ENCODE measurements at regions not wholly inside any gene's neighbourhood (a gene's known extent, or its start where the extent isn't known, plus 50 kb on each side); places are given as distances from the start of the nearest gene placed in this dataset.

DNA sequence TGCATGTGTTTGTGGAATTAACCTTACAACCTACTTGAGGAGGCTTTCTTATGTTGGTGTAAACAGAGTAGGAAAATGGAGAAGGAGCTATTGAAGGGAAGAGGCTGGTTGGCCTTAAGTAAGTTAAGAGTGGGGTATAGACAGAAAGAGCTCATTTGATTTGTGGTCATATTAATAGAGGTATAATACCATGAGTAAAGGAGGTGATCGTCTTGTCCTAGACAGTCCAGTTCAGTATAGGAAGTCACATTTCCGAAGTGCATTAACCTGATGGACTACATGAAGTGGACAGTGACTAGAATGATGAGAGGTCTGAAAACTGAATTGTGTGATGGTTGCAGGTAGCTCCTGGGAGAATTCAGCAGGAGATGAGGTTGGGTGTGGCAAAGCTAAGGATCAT, 215.4 kb upstream of the ZC3H12A start:
- no peaks in the 10 kb centered on the region for H3K4me1 ChIP-seq (ENCODE audit: low read depth, poor library complexity, severe bottlenecking)
- H3K9ac ChIP-seq = no peak overlapping the region
- TF ChIP-seq, protein P1, sequence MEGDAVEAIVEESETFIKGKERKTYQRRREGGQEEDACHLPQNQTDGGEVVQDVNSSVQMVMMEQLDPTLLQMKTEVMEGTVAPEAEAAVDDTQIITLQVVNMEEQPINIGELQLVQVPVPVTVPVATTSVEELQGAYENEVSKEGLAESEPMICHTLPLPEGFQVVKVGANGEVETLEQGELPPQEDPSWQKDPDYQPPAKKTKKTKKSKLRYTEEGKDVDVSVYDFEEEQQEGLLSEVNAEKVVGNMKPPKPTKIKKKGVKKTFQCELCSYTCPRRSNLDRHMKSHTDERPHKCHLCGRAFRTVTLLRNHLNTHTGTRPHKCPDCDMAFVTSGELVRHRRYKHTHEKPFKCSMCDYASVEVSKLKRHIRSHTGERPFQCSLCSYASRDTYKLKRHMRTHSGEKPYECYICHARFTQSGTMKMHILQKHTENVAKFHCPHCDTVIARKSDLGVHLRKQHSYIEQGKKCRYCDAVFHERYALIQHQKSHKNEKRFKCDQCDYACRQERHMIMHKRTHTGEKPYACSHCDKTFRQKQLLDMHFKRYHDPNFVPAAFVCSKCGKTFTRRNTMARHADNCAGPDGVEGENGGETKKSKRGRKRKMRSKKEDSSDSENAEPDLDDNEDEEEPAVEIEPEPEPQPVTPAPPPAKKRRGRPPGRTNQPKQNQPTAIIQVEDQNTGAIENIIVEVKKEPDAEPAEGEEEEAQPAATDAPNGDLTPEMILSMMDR (conservative IDR thresholded peaks at IDR 0.05; ENCODE audit: low read depth, low read length) = no peak
- no peak overlapping the region for H3K4me3 ChIP-seq (IDR thresholded peaks at IDR 0.05; ENCODE audit: insufficient read depth, low read depth, low read length)
- H3K27ac ChIP-seq = no peak overlapping the region
- no peak overlapping the region for H2AFZ ChIP-seq (ENCODE audit: low read depth)
- no peaks in the 10 kb centered on the region for H3K36me3 ChIP-seq (ENCODE audit: insufficient read depth)
- peaks cover 33% of the 10 kb centered on the region; the same call in 1 of the 2 replicates for H3K27me3 ChIP-seq (ENCODE audit: insufficient read depth, low read depth)
- H4K20me1 ChIP-seq (ENCODE audit: insufficient read depth) = no peaks in the 10 kb centered on the region
- no peaks in the 10 kb centered on the region for H3K79me2 ChIP-seq (ENCODE audit: insufficient read depth, low read depth)
- no peak overlapping the region for H3K4me2 ChIP-seq

DNA sequence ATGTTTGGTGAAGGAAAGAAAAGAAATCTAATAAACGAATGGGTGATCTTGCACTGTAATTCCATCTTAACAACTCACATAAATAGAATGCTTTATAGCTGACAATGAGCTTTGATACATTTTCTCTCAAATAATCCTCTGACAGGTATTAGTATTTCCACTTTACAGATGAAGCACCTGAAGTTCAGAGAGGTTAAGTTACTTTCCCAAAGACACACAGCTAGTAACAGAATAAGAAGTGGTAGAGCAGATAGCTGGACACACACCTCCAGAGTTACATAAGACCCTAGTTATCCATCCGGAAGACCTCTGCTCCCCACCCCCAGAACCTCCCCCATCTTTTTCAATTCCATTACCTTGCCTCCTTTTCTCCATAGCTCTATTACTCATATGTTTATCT, 213.3 kb upstream of the ZC3H12A start:
- H2AFZ ChIP-seq (ENCODE audit: low read depth) = no peak overlapping the region
- no peaks in the 10 kb centered on the region for H3K36me3 ChIP-seq (ENCODE audit: insufficient read depth)
- no peaks in the 10 kb centered on the region for H3K79me2 ChIP-seq (ENCODE audit: insufficient read depth, low read depth)
- H3K4me2 ChIP-seq = no peak overlapping the region
- no peaks in the 10 kb centered on the region for H3K4me1 ChIP-seq (ENCODE audit: low read depth, poor library complexity, severe bottlenecking)
- H4K20me1 ChIP-seq (ENCODE audit: insufficient read depth) = no peaks in the 10 kb centered on the region
- no peak overlapping the region for H3K27ac ChIP-seq
- no peak overlapping the region for H3K9ac ChIP-seq
- TF ChIP-seq, protein P1 (conservative IDR thresholded peaks at IDR 0.05; ENCODE audit: low read depth, low read length) = no peak
- H3K27me3 ChIP-seq (ENCODE audit: insufficient read depth, low read depth) = peaks cover 33% of the 10 kb centered on the region; the same call in 1 of the 2 replicates
- H3K4me3 ChIP-seq (IDR thresholded peaks at IDR 0.05; ENCODE audit: insufficient read depth, low read depth, low read length) = no peak overlapping the region

DNA sequence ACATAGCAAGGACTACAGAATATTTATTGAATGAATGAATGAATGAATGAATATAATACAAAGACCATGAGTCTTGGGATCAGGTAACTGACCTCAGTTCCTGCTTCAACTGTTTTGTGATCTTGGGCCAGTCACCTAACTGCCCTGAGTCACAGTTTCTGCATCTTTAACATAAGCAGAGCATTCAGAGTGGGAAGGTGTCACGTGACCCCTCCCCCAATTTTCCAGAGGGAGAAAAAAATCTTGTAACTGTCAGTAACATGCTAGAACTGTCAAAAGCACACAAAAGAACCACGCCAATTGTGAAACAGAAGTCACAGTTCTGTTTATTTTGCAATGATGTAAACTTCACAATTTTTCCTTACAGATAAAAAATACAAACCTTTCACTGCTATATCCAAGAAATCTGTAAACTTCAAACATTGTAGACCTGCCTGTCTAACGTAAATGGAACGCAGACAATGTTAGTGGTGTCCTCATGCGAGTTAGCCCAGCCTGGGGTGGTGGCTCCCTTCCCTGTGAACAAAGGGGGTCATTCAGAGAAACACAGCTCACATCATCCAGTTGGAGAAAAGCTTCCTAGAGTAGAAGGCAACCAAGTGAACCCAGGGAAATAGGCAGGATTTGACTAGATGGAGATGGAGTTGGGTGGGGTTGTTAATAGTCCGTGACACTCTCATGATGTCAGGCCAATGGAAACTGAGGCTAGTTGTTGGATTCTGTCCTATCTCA, 211.8 kb upstream of the ZC3H12A start:
- no peaks in the 10 kb centered on the region for H3K36me3 ChIP-seq (ENCODE audit: insufficient read depth)
- no peak overlapping the region for H2AFZ ChIP-seq (ENCODE audit: low read depth)
- H3K4me3 ChIP-seq (IDR thresholded peaks at IDR 0.05; ENCODE audit: insufficient read depth, low read depth, low read length) = no peak overlapping the region
- H3K27me3 ChIP-seq (ENCODE audit: insufficient read depth, low read depth) = peaks cover 28% of the 10 kb centered on the region; the same call in 1 of the 2 replicates
- no peaks in the 10 kb centered on the region for H4K20me1 ChIP-seq (ENCODE audit: insufficient read depth)
- H3K9ac ChIP-seq = no peak overlapping the region
- no peak overlapping the region for H3K4me2 ChIP-seq
- no peaks in the 10 kb centered on the region for H3K79me2 ChIP-seq (ENCODE audit: insufficient read depth, low read depth)
- H3K4me1 ChIP-seq (ENCODE audit: low read depth, poor library complexity, severe bottlenecking) = no peaks in the 10 kb centered on the region
- TF ChIP-seq, protein P1 (conservative IDR thresholded peaks at IDR 0.05; ENCODE audit: low read depth, low read length) = no peak
- no peak overlapping the region for H3K27ac ChIP-seq

DNA sequence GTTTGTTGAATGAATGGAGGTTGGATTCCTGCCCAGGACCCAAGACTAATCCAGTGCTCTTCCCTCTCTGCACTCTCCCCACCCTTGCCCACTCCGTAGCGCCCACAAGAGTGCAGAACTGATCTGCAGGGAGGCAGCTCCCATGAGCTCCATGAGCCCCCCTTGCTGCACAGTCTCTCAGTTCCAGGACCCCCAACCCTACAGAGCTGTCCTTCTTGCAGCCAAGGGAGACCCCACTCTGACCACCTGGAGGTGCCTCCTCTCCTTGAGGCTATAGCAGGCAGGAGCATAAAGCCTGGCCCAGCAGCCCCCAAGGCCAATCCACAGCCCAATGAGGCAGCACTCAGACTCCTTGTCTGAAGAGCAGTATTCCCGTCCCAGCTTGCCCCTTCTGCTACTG, 209.2 kb upstream of the ZC3H12A start:
- Histone ChIP-seq H3K4me2 (no peak overlapping the region), H3K79me2 (ENCODE audit: insufficient read depth, low read depth) (no peaks in the 10 kb centered on the region), H3K27me3 (ENCODE audit: insufficient read depth, low read depth) (peaks cover 15% of the 10 kb centered on the region; the same call in 1 of the 2 replicates), H3K9ac (no peak overlapping the region), H2AFZ (ENCODE audit: low read depth) (no peak overlapping the region), H3K4me3 (IDR thresholded peaks at IDR 0.05; ENCODE audit: insufficient read depth, low read depth, low read length) (no peak overlapping the region), H3K4me1 (ENCODE audit: low read depth, poor library complexity, severe bottlenecking) (no peaks in the 10 kb centered on the region), H3K27ac (no peak overlapping the region), H4K20me1 (ENCODE audit: insufficient read depth) (no peaks in the 10 kb centered on the region), H3K36me3 (ENCODE audit: insufficient read depth) (no peaks in the 10 kb centered on the region)
- TF ChIP-seq, protein P1 (conservative IDR thresholded peaks at IDR 0.05; ENCODE audit: low read depth, low read length) = no peak
